HCT116 (cell line): ENCODE measurements at regions not wholly inside any gene's neighbourhood (a gene's known extent, or its start where the extent isn't known, plus 50 kb on each side); places are given as distances from the start of the nearest gene placed in this dataset.

Experiments used
- ATAC-seq: fragments of 200-7000 bp; cut with Tn5 transposase; 2 replicates; pipeline ENCODE4 v1.9.1; 2020; ENCODE audit warnings: mild to moderate bottlenecking, moderate library complexity
- BruUV-seq: library from RNA; stranded (reverse); fragments of 400-500 nt; replicated peaks from 2 replicates; lab custom pipeline; 2021; lab: Mats Ljungman, UMichigan
- CTCF ChIA-PET: fragments of 300-600 bp; sonication (Branson Sonifier 250); formaldehyde crosslinking; loops from one replicate; lab custom pipeline; 2021; ENCODE audit warnings: antibody characterized with exemption; lab: Charles Lee
- POLR2A ChIA-PET: fragments of 300-600, 350-600 bp; sonication (Branson Sonifier 250); formaldehyde crosslinking; loops from one replicate; lab custom pipeline; 2021; ENCODE audit warnings: antibody characterized with exemption; lab: Charles Lee
- RAD21 ChIA-PET, 2 experiments: fragments of 300-600 bp; sonication (Branson Sonifier 250); formaldehyde crosslinking; loops; one replicate each; lab custom pipeline; 2023; ENCODE audit warnings: low total read pairs in 2 of 2; ENCODE audit not compliant: uncharacterized antibody in 2 of 2, unreplicated experiment in 2 of 2, low non-redundant PET in 1 of 2; lab: Charles Lee
- DNase-seq: peaks from one replicate; pipeline ENCODE4 v3.0.0-alpha.2; 2010; ENCODE audit warnings: low read depth, low spot score
- H2AFZ ChIP-seq: fragments of 200-600 bp; shearing (Covaris generic), sonication (generic); 2 replicates; pipeline ENCODE4 v1.6.1; 2017; ENCODE audit warnings: low read depth, mixed run types, mixed read lengths, antibody characterized with exemption, low read length; ENCODE audit not compliant: poor library complexity, severe bottlenecking
- H3K27ac ChIP-seq: 2 replicates; pipeline ENCODE4 v1.5.1; 2012; ENCODE audit warnings: low read depth, low read length
- H3K27me3 ChIP-seq: fragments of 200-600 bp; sonication (generic); 2 replicates; pipeline ENCODE4 v1.6.1; 2016; ENCODE audit warnings: mixed run types, low read length, mixed read lengths; ENCODE audit not compliant: insufficient read depth
- H3K36me3 ChIP-seq, 2 experiments: fragments of 200-500 bp in 1 of 2; fragments of 200-600 bp in 1 of 2; sonication (Bioruptor generic) in 1 of 2; sonication (generic) in 1 of 2; 2 replicates each; pipeline versions ENCODE4 v1.5.1 to v1.6.1; 2014 to 2016; ENCODE audit warnings: low read length in 2 of 2, inconsistent platforms in 1 of 2, mixed read lengths in 1 of 2, mixed run types in 1 of 2; ENCODE audit not compliant: insufficient read depth in 2 of 2, control insufficient read depth in 1 of 2
- H3K4me1 ChIP-seq, 2 experiments: fragments of 200-600 bp in 1 of 2; sonication (generic) in 1 of 2; 2 replicates each; pipeline versions ENCODE4 v1.5.1 to v1.6.1; 2012 to 2017; ENCODE audit warnings: low read length in 2 of 2, inconsistent platforms in 1 of 2, mild to moderate bottlenecking in 1 of 2, mixed read lengths in 1 of 2, mixed run types in 1 of 2, moderate library complexity in 1 of 2; ENCODE audit not compliant: insufficient read depth in 2 of 2, control insufficient read depth in 1 of 2
- H3K4me2 ChIP-seq: fragments of 200-600 bp; sonication (generic); 2 replicates; pipeline ENCODE4 v1.6.1; 2017; ENCODE audit warnings: mixed run types, low read length, mixed read lengths
- H3K4me3 ChIP-seq, 2 experiments: fragments of 200-600 bp in 1 of 2; sonication (generic) in 1 of 2; replicated peaks in 1 of 2; 2 replicates each; pipeline ENCODE4 v1.5.1; 2011 to 2016; ENCODE audit warnings: low read length in 2 of 2, control low read depth in 1 of 2, low read depth in 1 of 2, mild to moderate bottlenecking in 1 of 2, mixed read lengths in 1 of 2, mixed run types in 1 of 2
- H3K79me2 ChIP-seq: fragments of 200-600 bp; sonication (generic); 2 replicates; pipeline ENCODE4 v1.6.1; 2017; ENCODE audit warnings: mild to moderate bottlenecking, mixed run types, low read length, moderate library complexity, mixed read lengths; ENCODE audit not compliant: insufficient read depth
- H3K9ac ChIP-seq: fragments of 200-600 bp; sonication (generic); 2 replicates; pipeline ENCODE4 v1.6.1; 2016; ENCODE audit warnings: low read length, mixed read lengths
- H3K9me2 ChIP-seq: fragments of 200-600 bp; sonication (generic), shearing (Covaris generic); 2 replicates; pipeline ENCODE4 v1.6.1; 2017; ENCODE audit warnings: mixed run types, mild to moderate bottlenecking, moderate library complexity; ENCODE audit not compliant: insufficient read depth
- H3K9me3 ChIP-seq, 2 experiments: fragments of 200-500 bp in 1 of 2; fragments of 200-600 bp in 1 of 2; sonication (Bioruptor generic) in 1 of 2; sonication (generic) in 1 of 2; 2 replicates each; pipeline ENCODE4 v1.6.1; 2014 to 2017; ENCODE audit warnings: low read length in 2 of 2, mixed read lengths in 2 of 2, inconsistent platforms in 1 of 2, low read depth in 1 of 2, mild to moderate bottlenecking in 1 of 2, mixed run types in 1 of 2, moderate library complexity in 1 of 2; ENCODE audit not compliant: control insufficient read depth in 1 of 2, insufficient read depth in 1 of 2
- H4K20me1 ChIP-seq: fragments of 200-600 bp; sonication (generic), shearing (Covaris generic); 2 replicates; pipeline ENCODE4 v1.6.1; 2017; ENCODE audit warnings: mixed run types, mild to moderate bottlenecking, moderate library complexity; ENCODE audit not compliant: insufficient read depth
- ELF1 ChIP-seq: IDR thresholded peaks from 2 replicates; pipeline ENCODE4 v1.6.1; 2012; ENCODE audit warnings: low read depth, borderline replicate concordance
- RAD21 ChIP-seq: IDR thresholded peaks from 2 replicates; pipeline ENCODE4 v1.6.1; 2012; ENCODE audit warnings: low read depth, mild to moderate bottlenecking
- TCF7L2 ChIP-seq: IDR thresholded peaks from 2 replicates; pipeline ENCODE4 v1.7.0; 2011; ENCODE audit warnings: borderline replicate concordance, inconsistent platforms; ENCODE audit not compliant: insufficient read depth, insufficient read length; ENCODE audit errors: extremely low read depth
- ZFX ChIP-seq: fragments of 450-650 bp; IDR thresholded peaks from 2 replicates; pipeline ENCODE4 v1.6.1; 2017
- intact Hi-C: fragments of 100-400 bp; cut with micrococcal nuclease; formaldehyde crosslinking; loops from 2 replicates; pipeline ENCODE4 v1.10.0; 2022
- TF ChIP-seq, protein P1 (sequence below), 3 experiments: fragments of 200-600 bp in 1 of 3; sonication (generic) in 1 of 3; IDR thresholded peaks in 2 of 3; conservative IDR thresholded peaks in 1 of 3; 2 replicates each; pipeline ENCODE4 v1.5.1; 2012 to 2017; ENCODE audit warnings: low read depth in 2 of 3, low read length in 2 of 3, antibody characterized with exemption in 1 of 3, borderline replicate concordance in 1 of 3, control low read depth in 1 of 3, mild to moderate bottlenecking in 1 of 3, mixed read lengths in 1 of 3, mixed run types in 1 of 3, moderate library complexity in 1 of 3; ENCODE audit not compliant: insufficient read depth in 1 of 3
- TF ChIP-seq, protein P2 (sequence below): IDR thresholded peaks from 2 replicates; pipeline ENCODE4 v1.6.1; 2012; ENCODE audit warnings: low read depth

DNA sequence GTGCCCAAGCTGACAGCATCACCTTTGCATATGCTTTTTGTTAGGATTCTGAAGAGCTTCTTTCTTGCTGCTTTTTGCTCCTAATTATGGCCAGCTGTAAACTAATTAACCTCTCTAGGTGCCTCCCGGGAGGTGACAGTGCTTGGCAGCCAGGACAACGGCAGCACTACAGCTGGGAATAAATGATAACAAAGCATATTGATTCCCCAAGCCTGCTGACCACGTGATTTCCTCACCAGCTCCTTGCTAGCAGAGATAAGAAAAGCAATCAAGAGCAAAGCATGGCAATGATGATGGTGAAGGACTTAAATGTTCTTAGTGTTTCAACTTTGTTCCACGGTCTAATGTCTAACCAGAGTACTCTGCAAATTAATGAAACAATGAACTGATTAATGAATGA is 1074.4 kb upstream of the GYPC start:
- no peak overlapping the region for H3K4me3 ChIP-seq
- H3K4me2 ChIP-seq: no peak overlapping the region
- H3K36me3 ChIP-seq: no peaks in the 10 kb centered on the region
- TF ChIP-seq, protein P1, sequence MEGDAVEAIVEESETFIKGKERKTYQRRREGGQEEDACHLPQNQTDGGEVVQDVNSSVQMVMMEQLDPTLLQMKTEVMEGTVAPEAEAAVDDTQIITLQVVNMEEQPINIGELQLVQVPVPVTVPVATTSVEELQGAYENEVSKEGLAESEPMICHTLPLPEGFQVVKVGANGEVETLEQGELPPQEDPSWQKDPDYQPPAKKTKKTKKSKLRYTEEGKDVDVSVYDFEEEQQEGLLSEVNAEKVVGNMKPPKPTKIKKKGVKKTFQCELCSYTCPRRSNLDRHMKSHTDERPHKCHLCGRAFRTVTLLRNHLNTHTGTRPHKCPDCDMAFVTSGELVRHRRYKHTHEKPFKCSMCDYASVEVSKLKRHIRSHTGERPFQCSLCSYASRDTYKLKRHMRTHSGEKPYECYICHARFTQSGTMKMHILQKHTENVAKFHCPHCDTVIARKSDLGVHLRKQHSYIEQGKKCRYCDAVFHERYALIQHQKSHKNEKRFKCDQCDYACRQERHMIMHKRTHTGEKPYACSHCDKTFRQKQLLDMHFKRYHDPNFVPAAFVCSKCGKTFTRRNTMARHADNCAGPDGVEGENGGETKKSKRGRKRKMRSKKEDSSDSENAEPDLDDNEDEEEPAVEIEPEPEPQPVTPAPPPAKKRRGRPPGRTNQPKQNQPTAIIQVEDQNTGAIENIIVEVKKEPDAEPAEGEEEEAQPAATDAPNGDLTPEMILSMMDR (IDR thresholded peaks at IDR 0.05 in 2 of 3, conservative IDR thresholded peaks at IDR 0.05 in 1 of 3; ENCODE audit: borderline replicate concordance in 1 of 3, insufficient read depth in 1 of 3, low read depth in 2 of 3, low read length in 2 of 3): no peak
- no peak for TF ChIP-seq ELF1
- no peak for TF ChIP-seq TCF7L2
- TF ChIP-seq ZFX: no peak
- no peak for TF ChIP-seq RAD21
- TF ChIP-seq, protein P2, sequence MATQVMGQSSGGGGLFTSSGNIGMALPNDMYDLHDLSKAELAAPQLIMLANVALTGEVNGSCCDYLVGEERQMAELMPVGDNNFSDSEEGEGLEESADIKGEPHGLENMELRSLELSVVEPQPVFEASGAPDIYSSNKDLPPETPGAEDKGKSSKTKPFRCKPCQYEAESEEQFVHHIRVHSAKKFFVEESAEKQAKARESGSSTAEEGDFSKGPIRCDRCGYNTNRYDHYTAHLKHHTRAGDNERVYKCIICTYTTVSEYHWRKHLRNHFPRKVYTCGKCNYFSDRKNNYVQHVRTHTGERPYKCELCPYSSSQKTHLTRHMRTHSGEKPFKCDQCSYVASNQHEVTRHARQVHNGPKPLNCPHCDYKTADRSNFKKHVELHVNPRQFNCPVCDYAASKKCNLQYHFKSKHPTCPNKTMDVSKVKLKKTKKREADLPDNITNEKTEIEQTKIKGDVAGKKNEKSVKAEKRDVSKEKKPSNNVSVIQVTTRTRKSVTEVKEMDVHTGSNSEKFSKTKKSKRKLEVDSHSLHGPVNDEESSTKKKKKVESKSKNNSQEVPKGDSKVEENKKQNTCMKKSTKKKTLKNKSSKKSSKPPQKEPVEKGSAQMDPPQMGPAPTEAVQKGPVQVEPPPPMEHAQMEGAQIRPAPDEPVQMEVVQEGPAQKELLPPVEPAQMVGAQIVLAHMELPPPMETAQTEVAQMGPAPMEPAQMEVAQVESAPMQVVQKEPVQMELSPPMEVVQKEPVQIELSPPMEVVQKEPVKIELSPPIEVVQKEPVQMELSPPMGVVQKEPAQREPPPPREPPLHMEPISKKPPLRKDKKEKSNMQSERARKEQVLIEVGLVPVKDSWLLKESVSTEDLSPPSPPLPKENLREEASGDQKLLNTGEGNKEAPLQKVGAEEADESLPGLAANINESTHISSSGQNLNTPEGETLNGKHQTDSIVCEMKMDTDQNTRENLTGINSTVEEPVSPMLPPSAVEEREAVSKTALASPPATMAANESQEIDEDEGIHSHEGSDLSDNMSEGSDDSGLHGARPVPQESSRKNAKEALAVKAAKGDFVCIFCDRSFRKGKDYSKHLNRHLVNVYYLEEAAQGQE: no peak
- no peaks in the 10 kb centered on the region for H3K79me2 ChIP-seq
- no peak for DNase-seq
- POLR2A ChIA-PET: no interaction called here
- intact Hi-C loops: no loop called here
- CTCF ChIA-PET: no interaction called here
- no peaks in the 10 kb centered on the region for H3K27me3 ChIP-seq
- H3K9me3 ChIP-seq: peaks cover 16 to 18% of the 10 kb centered on the region in 2 experiments; a peak in 2 of 4 replicates
- H3K9me2 ChIP-seq: no peaks in the 10 kb centered on the region
- no peak overlapping the region for H3K27ac ChIP-seq
- no peak overlapping the region for H3K9ac ChIP-seq
- no peaks in the 10 kb centered on the region for H4K20me1 ChIP-seq
- H2AFZ ChIP-seq: no peak overlapping the region
- RAD21 ChIA-PET: no interaction called here
- H3K4me1 ChIP-seq: no peaks in the 10 kb centered on the region
- no TSS peak for BruUV-seq
- ATAC-seq: no peak
